ENCODE measurements at regions not wholly inside any gene's neighbourhood (a gene's known extent, or its start where the extent isn't known, plus 50 kb on each side); places are given as distances from the start of the nearest gene placed in this dataset.

- TF ChIP-seq CTCF (conservative IDR thresholded peaks at IDR 0.05; ENCODE audit: low read depth, low read length) (no peak), EZH2 (IDR thresholded peaks at IDR 0.05; ENCODE audit: borderline replicate concordance, low read depth, low read length, poor library complexity, severe bottlenecking) (no peak)
Measured at GRCh38 chr2:118223992-118224894, 136.0 kb downstream of the INSIG2 start.

Measured in A673 (cell line).